H9 (cell line): ENCODE measurements at regions not wholly inside any gene's neighbourhood (a gene's known extent, or its start where the extent isn't known, plus 50 kb on each side); places are given as distances from the start of the nearest gene placed in this dataset.

Source experiments
- DNase-seq: peaks from one replicate; pipeline ENCODE4 v3.0.0-alpha.2; 2017
- H2AFZ ChIP-seq: one replicate; pipeline ENCODE4 v1.6.1; 2013; ENCODE audit warnings: mild to moderate bottlenecking, low read length, control low read depth, moderate library complexity
- H2AK5ac ChIP-seq: 2 replicates; pipeline ENCODE4 v1.6.1; 2013; ENCODE audit warnings: low read length, control low read depth, mixed read lengths; ENCODE audit not compliant: insufficient read length
- H2BK120ac ChIP-seq: one replicate; pipeline ENCODE4 v1.6.1; 2013; ENCODE audit warnings: low read depth, mild to moderate bottlenecking, low read length, control low read depth, inconsistent platforms; ENCODE audit not compliant: poor library complexity, severe bottlenecking
- H2BK12ac ChIP-seq: 2 replicates; pipeline ENCODE4 v1.6.1; 2013; ENCODE audit warnings: low read length, control low read depth, mixed read lengths, low read depth; ENCODE audit not compliant: insufficient read length
- H2BK15ac ChIP-seq: 2 replicates; pipeline ENCODE4 v1.6.1; 2013; ENCODE audit warnings: low read depth, low read length, control low read depth
- H2BK20ac ChIP-seq: one replicate; pipeline ENCODE4 v1.6.1; 2013; ENCODE audit warnings: low read depth, mild to moderate bottlenecking, low read length, control low read depth, inconsistent platforms; ENCODE audit not compliant: poor library complexity, severe bottlenecking
- H2BK5ac ChIP-seq: 2 replicates; pipeline ENCODE4 v1.6.1; 2013; ENCODE audit warnings: low read length, control low read depth, mixed read lengths; ENCODE audit not compliant: insufficient read length
- H3K14ac ChIP-seq: 2 replicates; pipeline ENCODE4 v1.6.1; 2013; ENCODE audit warnings: low read length, control low read depth; ENCODE audit not compliant: insufficient read depth
- H3K18ac ChIP-seq: 2 replicates; pipeline ENCODE4 v1.6.1; 2013; ENCODE audit warnings: low read depth, mild to moderate bottlenecking, mixed read lengths, low read length, control low read depth; ENCODE audit not compliant: insufficient read length
- H3K23ac ChIP-seq: 2 replicates; pipeline ENCODE4 v1.6.1; 2013; ENCODE audit warnings: low read length, control low read depth, mixed read lengths, low read depth; ENCODE audit not compliant: insufficient read length
- H3K23me2 ChIP-seq: 2 replicates; pipeline ENCODE4 v1.6.1; 2013; ENCODE audit warnings: low read depth, mild to moderate bottlenecking, mixed read lengths, low read length, control low read depth; ENCODE audit not compliant: insufficient read length, poor library complexity, severe bottlenecking
- H3K27ac ChIP-seq: 2 replicates; pipeline ENCODE4 v1.5.1; 2013; ENCODE audit warnings: low read length, control low read depth, mixed read lengths, low read depth; ENCODE audit not compliant: insufficient read length
- H3K27me3 ChIP-seq: 2 replicates; pipeline ENCODE4 v1.6.1; 2013; ENCODE audit warnings: low read length, control low read depth, inconsistent platforms; ENCODE audit not compliant: insufficient read depth
- H3K4ac ChIP-seq: 2 replicates; pipeline ENCODE4 v1.6.1; 2013; ENCODE audit warnings: low read depth, mild to moderate bottlenecking, control low read depth, inconsistent platforms, low read length, moderate library complexity
- H3K4me1 ChIP-seq: 2 replicates; pipeline ENCODE4 v1.6.1; 2013; ENCODE audit warnings: low read length, control low read depth, inconsistent platforms; ENCODE audit not compliant: insufficient read depth
- H3K4me2 ChIP-seq: 2 replicates; pipeline ENCODE4 v1.6.1; 2013; ENCODE audit warnings: low read length, control low read depth, mixed read lengths; ENCODE audit not compliant: insufficient read length, insufficient read depth
- H3K56ac ChIP-seq: 2 replicates; pipeline ENCODE4 v1.6.1; 2013; ENCODE audit warnings: low read depth, mild to moderate bottlenecking, mixed read lengths, low read length, control low read depth; ENCODE audit not compliant: insufficient read length
- H3K79me1 ChIP-seq: 2 replicates; pipeline ENCODE4 v1.6.1; 2013; ENCODE audit warnings: low read depth, mild to moderate bottlenecking, moderate library complexity, low read length, control low read depth, inconsistent platforms; ENCODE audit not compliant: insufficient read depth, poor library complexity, severe bottlenecking
- H3K79me2 ChIP-seq: 2 replicates; pipeline ENCODE4 v1.6.1; 2013; ENCODE audit warnings: low read length, control low read depth, inconsistent platforms; ENCODE audit not compliant: insufficient read depth
- H3K9ac ChIP-seq: 2 replicates; pipeline ENCODE4 v1.6.1; 2013; ENCODE audit warnings: low read length, control low read depth, mixed read lengths; ENCODE audit not compliant: insufficient read length; ENCODE audit errors: extremely low read depth
- H3K9me3 ChIP-seq: one replicate; pipeline ENCODE4 v1.6.1; 2013; ENCODE audit warnings: low read depth, low read length, inconsistent platforms; ENCODE audit not compliant: control insufficient read depth
- H3T11ph ChIP-seq: one replicate; pipeline ENCODE4 v1.6.1; 2013; ENCODE audit warnings: mild to moderate bottlenecking, low read length, control low read depth, inconsistent platforms
- H4K20me1 ChIP-seq: one replicate; pipeline ENCODE4 v1.6.1; 2013; ENCODE audit not compliant: control insufficient read depth, insufficient read length, insufficient read depth
- H4K5ac ChIP-seq: 2 replicates; pipeline ENCODE4 v1.6.1; 2013; ENCODE audit warnings: low read depth, mild to moderate bottlenecking, mixed read lengths, low read length, control low read depth; ENCODE audit not compliant: insufficient read length
- H4K8ac ChIP-seq: replicated peaks from 2 replicates; pipeline ENCODE4 v1.6.1; 2013; ENCODE audit warnings: low read length, control low read depth, mixed read lengths, low read depth; ENCODE audit not compliant: insufficient read length
- H4K91ac ChIP-seq: 2 replicates; pipeline ENCODE4 v1.6.1; 2013; ENCODE audit warnings: low read depth, mild to moderate bottlenecking, moderate library complexity, mixed read lengths, low read length, control low read depth; ENCODE audit not compliant: insufficient read length
- H3K27ac Mint-ChIP-seq, 3 experiments: 2 replicates in 2 of 3; 3 replicates in 1 of 3; pipeline ENCODE4 v1.8.0; 2020 to 2021; ENCODE audit warnings: mixed read lengths in 3 of 3, mild to moderate bottlenecking in 1 of 3, moderate library complexity in 1 of 3
- H3K27me3 Mint-ChIP-seq: 2 replicates; pipeline ENCODE4 v1.8.0; 2021; ENCODE audit warnings: low read depth, mild to moderate bottlenecking, moderate library complexity, mixed read lengths
- H3K36me3 Mint-ChIP-seq, 3 experiments: 2 replicates in 2 of 3; 3 replicates in 1 of 3; pipeline ENCODE4 v1.8.0; 2020 to 2021; ENCODE audit warnings: low read depth in 3 of 3, mixed read lengths in 3 of 3; ENCODE audit not compliant: insufficient read depth in 1 of 3
- H3K4me1 Mint-ChIP-seq, 2 experiments: 2 replicates each; pipeline ENCODE4 v1.8.0; 2020; ENCODE audit warnings: mixed read lengths in 2 of 2
- H3K4me3 Mint-ChIP-seq, 2 experiments: 2 replicates in 1 of 2; 3 replicates in 1 of 2; pipeline ENCODE4 v1.8.0; 2020 to 2021; ENCODE audit warnings: mild to moderate bottlenecking in 2 of 2, mixed read lengths in 2 of 2, moderate library complexity in 1 of 2
- H3K9me3 Mint-ChIP-seq, 2 experiments: 2 replicates in 1 of 2; 3 replicates in 1 of 2; pipeline ENCODE4 v1.8.0; 2020; ENCODE audit warnings: mild to moderate bottlenecking in 2 of 2, mixed read lengths in 2 of 2, moderate library complexity in 1 of 2
- WGBS: extraction: QIAGEN DNeasy Blood & Tissue Kit; methylation state at CpG from one replicate; pipeline ENCODE4 v1.1.7; 2013; ENCODE audit warnings: missing lambda C conversion rate, low lambda C conversion rate, mixed read lengths; ENCODE audit not compliant: insufficient read length; ENCODE audit errors: extremely low coverage; 5-methylcytosine and 5-hydroxymethylcytosine counted together
- TF ChIP-seq, protein P1 (sequence below): fragments of 200-600 bp; sonication (generic); conservative IDR thresholded peaks from 3 replicates; pipeline ENCODE4 v1.8.0; 2021; ENCODE audit warnings: antibody characterized with exemption, mild to moderate bottlenecking

- Histone ChIP-seq H2BK120ac (no peak overlapping the region), H3K4ac (no peak overlapping the region), H2BK15ac (no peak overlapping the region), H3K23ac (no peak overlapping the region), H4K8ac (no peak overlapping the region), H3K4me2 (no peak overlapping the region), H3K14ac (no peak overlapping the region), H2AK5ac (no peak overlapping the region), H2BK12ac (no peak overlapping the region), H2BK5ac (no peak overlapping the region), H3T11ph (no peak overlapping the region), H3K56ac (no peak overlapping the region), H3K27ac (no peak overlapping the region), H3K18ac (no peak overlapping the region), H2AFZ (no peak overlapping the region), H4K5ac (no peak overlapping the region), H3K9me3 (no peaks in the 10 kb centered on the region), H3K27me3 (no peaks in the 10 kb centered on the region), H4K91ac (no peak overlapping the region), H3K4me1 (no peaks in the 10 kb centered on the region), H3K79me1 (no peaks in the 10 kb centered on the region), H4K20me1 (no peaks in the 10 kb centered on the region), H3K79me2 (no peaks in the 10 kb centered on the region), H2BK20ac (no peak overlapping the region), H3K9ac (no peak overlapping the region), H3K23me2 (no peaks in the 10 kb centered on the region)
- H3K36me3 Mint-ChIP-seq: no peaks in the 10 kb centered on the region; a peak in 1 of 7 replicates
- peaks cover 37% of the 10 kb centered on the region in 2 experiments for H3K4me1 Mint-ChIP-seq
- H3K9me3 Mint-ChIP-seq: no peaks in the 10 kb centered on the region; a peak in 1 of 5 replicates
- DNase-seq: no peak
- no CpG with 5 or more reads among the region's 12 CpGs for WGBS
- no peak overlapping the region for H3K27ac Mint-ChIP-seq
- peaks cover 11% of the 10 kb centered on the region for H3K27me3 Mint-ChIP-seq
- no peak overlapping the region for H3K4me3 Mint-ChIP-seq
- TF ChIP-seq, protein P1, sequence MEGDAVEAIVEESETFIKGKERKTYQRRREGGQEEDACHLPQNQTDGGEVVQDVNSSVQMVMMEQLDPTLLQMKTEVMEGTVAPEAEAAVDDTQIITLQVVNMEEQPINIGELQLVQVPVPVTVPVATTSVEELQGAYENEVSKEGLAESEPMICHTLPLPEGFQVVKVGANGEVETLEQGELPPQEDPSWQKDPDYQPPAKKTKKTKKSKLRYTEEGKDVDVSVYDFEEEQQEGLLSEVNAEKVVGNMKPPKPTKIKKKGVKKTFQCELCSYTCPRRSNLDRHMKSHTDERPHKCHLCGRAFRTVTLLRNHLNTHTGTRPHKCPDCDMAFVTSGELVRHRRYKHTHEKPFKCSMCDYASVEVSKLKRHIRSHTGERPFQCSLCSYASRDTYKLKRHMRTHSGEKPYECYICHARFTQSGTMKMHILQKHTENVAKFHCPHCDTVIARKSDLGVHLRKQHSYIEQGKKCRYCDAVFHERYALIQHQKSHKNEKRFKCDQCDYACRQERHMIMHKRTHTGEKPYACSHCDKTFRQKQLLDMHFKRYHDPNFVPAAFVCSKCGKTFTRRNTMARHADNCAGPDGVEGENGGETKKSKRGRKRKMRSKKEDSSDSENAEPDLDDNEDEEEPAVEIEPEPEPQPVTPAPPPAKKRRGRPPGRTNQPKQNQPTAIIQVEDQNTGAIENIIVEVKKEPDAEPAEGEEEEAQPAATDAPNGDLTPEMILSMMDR: no peak
These were observed 106.8 kb upstream of the BCL2L14 start for GRCh38 chr12:11963841-11964471.
